Adipose tissue (tissue), 3 donors: ENCODE measurements at regions not wholly inside any gene's neighbourhood (a gene's known extent, or its start where the extent isn't known, plus 50 kb on each side); places are given as distances from the start of the nearest gene placed in this dataset.
"Not testable (repeated sequence)": the region's sequence is repeated elsewhere in the genome, so short reads cannot be mapped to it uniquely, and the experiment has no call there.

Experiments
- H3K27ac ChIP-seq: one replicate; pipeline ENCODE4 v1.5.1; 2013; ENCODE audit warnings: low read depth, low read length
- WGBS, 3 donors: extraction: QIAGEN DNeasy Blood & Tissue Kit; methylation state at CpG; one replicate each; pipeline ENCODE4 v1.1.7; 2013; 5-methylcytosine and 5-hydroxymethylcytosine counted together
- donor health status: healthy with polysubstance abuse.
- donor health status: Bipolar disorder and iron deficiency.
- donor health status: healthy.

DNA sequence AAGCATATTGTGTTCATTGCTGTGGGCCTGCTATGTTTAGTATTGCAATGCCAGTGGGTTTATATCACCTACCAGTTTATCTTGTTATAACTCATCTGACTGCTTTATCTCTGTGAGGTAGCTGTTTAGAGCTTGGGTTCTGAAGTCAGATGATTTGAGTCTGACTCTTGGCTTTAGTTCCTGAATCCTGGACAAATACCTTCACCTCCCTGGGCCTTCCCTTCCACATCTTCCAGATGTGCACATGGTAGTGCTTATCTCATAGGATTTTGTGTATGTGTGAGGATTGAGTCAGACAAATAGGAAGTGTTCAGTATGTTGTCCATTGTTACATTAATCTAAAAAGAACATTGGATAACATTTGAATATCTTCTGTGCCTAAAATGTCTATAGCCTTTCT, 63.5 kb upstream of the ANKRD10 start:
- no peak overlapping the region for H3K27ac ChIP-seq

- H3K27ac ChIP-seq = no peak overlapping the region
These were observed 61.9 kb upstream of the ANKRD10 start for GRCh38 chr13:110976785-110977184.

DNA sequence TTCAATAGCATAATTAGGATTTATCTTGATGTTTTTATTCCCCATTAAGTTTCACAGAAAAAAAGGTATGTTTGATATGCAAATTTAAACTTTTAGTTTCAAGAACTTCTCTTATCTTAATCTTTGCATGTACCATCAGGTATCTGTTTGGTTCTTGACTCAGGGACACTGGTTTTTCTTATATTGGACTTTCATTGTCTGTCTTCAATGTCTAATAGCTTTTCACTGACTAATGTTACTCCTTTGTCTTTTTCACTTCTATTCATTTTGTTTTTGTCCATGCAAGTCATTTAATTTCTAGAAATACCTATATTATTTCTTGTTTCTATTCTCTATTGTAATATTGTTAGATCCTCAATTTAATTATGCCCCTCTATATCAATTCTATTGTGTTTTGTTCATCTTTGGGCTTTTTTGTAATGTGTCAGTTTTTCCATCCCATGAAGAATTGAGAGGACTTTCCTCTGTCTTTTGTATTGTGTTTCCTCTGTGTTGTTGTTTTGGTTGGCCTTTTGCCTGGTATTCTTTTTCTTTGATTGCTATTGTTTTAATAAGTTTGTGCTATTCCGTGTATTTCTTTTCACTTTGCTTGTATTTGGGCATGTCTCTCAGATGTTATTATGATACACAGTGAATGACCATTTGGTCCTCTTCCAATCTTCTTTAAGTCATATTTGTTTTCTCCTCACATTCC, 58.3 kb upstream of the ANKRD10 start:
- H3K27ac ChIP-seq = no peak overlapping the region
- WGBS, 3 donors = 77 to 80% (median 78%) methylated on average over 1 of the region's 1 CpG

DNA sequence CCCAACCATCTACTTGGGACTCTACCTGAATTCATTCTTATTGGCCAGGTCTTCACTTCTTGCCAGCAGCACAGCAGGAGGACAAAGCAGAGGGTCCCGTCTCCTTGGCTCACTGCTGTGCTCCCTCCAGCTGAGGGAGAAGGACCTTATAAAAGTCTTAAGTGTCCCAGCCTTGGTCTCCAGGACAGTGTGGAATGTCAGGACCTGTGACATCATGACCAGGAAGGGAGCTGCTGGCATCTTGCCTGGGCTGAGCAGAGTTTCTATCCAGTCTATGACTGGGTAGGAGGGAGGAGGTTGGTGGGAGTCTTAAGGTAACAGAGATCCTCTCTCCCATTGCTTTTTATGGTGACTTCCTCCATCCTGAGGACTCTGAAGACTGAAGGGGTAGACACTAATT, 56.6 kb upstream of the ANKRD10 start:
- WGBS, 3 donors = 84 to 93% (median 92%) methylated on average over 1 of the region's 1 CpG

DNA sequence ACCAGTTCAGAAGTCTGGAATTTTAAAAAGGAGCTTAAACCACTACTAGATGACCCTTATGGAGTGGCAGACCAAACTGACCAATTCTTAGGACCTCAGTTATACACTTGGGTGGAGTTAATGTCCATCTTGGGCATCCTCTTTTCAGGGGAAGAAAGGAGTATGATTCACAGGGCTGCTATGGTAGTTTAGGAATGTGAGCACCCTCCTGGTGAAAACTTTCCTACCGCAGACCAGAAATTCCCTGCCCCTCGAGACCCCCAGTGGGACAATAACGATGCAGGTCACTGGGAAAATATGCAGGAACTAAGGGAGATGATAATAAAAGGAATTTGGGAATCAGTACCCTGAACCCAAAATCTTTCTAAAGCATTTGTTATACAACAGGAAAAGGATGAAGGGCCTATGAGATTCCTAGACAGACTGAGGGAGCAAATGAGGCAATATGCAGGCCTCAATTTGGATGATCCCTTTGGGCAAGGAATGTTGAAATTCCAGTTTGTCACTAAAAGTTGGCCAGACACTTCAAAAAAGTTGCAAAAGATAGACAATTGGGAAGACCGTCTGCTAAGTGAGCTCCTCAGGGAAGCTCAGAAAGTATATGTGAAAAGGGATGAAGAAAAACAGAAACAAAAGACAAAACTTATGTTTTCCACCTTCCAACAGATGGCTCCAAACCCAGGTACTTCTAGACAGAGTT, 52.4 kb upstream of the ANKRD10 start:
- H3K27ac ChIP-seq = not testable (repeated sequence)
- WGBS, 3 donors = 81 to 86% (median 85%) methylated on average over 4 of the region's 4 CpGs

More for the DNA sequence above, 56.6 kb upstream of the ANKRD10 start:
- H3K27ac ChIP-seq = no peak overlapping the region

DNA sequence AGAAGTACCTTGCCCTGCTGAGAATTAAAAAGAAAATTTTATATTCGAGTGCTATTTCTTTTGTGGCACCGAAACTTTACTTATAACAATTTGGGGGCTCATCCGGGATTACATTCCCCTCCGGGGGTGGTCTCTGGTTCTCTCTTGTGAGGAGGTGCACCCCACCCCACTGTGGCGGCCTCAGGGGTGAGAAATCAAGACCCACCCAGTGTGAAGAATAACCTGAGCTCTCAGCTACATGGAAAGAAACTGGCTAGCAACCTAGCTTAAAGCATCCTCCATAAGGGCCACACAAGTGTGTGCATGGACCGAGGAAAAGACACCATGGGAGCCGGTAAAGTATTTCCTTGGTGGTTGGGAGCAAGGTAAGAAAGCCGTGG, 50.9 kb upstream of the ANKRD10 start:
- no peak overlapping the region for H3K27ac ChIP-seq
- 83 to 89% (median 87%) methylated on average over 8 of the region's 8 CpGs for WGBS, 3 donors

DNA sequence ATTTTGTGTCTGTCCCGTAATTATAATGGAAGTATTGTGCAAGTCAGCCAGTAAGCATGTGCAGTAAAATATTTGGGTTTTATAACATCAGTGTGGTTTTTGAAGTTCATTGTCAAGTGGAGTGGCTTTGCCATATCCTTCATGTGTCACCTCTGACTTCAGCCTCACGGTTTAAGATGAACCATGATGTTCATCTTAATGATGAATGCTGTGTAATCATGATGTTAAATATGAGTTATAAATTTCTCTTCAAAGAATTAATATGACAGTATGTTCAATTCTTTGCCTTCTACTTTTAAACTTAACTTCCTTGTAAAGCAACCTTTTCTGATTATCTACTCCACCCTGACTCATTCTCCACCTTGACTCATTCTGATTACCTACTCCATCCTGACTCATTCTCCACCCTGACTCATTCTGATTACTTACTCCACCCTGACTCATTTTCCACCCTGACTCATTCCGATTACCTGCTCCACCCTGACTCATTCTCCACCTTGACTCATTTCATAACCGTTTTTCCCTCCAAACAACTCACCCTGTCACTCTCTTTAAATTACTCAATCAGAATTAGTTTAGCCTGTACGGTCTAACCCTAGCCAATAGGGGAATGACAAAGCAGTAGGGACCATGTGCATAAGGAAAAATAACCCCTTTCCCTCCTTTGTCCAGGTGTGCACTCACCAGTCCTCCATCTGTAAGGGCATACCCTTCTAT, 50.3 kb upstream of the ANKRD10 start:
- 61 to 80% (median 76%) methylated on average over 5 of the region's 5 CpGs for WGBS, 3 donors
- H3K27ac ChIP-seq = no peak overlapping the region
